Renal cortical epithelial cell (primary cell): ENCODE measurements at regions not wholly inside any gene's neighbourhood (a gene's known extent, or its start where the extent isn't known, plus 50 kb on each side); places are given as distances from the start of the nearest gene placed in this dataset.
A peak's percentile ranks its signal among the peaks of the same experiment; 100 is the strongest.

Experiments used
- DNase-seq: peaks from one replicate; pipeline ENCODE4 v3.0.0-alpha.2; 2011; ENCODE audit warnings: low read depth

GRCh38 chr1:81158592-81158991 is 642.1 kb upstream of the ADGRL2 start:
- DNase-seq: peak; percentile 78

- DNase-seq: no peak
Measured at GRCh38 chr1:81157686-81158085, 643.0 kb upstream of the ADGRL2 start.

GRCh38 chr1:81156887-81157286 is 643.8 kb upstream of the ADGRL2 start:
- no peak for DNase-seq

GRCh38 chr1:81155131-81155530 is 645.6 kb upstream of the ADGRL2 start:
- DNase-seq: peak; percentile 78

- no peak for DNase-seq
Measured at GRCh38 chr1:81151206-81151605, 649.5 kb upstream of the ADGRL2 start.

- peak; percentile 40 for DNase-seq
Measured at GRCh38 chr1:81149649-81150325, 650.9 kb upstream of the ADGRL2 start.

- DNase-seq: no peak
Measured at GRCh38 chr1:81144240-81144825, 656.4 kb upstream of the ADGRL2 start.

GRCh38 chr1:81142099-81142826 is 658.5 kb upstream of the ADGRL2 start:
- peak; percentile 90 for DNase-seq

GRCh38 chr1:81135524-81135923 is 665.2 kb upstream of the ADGRL2 start:
- DNase-seq: no peak

- no peak for DNase-seq
Measured at GRCh38 chr1:81129776-81130175, 671.0 kb upstream of the ADGRL2 start.

GRCh38 chr1:81129366-81129765 is 671.4 kb upstream of the ADGRL2 start:
- DNase-seq: no peak

GRCh38 chr1:81128079-81128478 is 672.7 kb upstream of the ADGRL2 start:
- no peak for DNase-seq

- peak; percentile 33 for DNase-seq
Measured at GRCh38 chr1:81126989-81127581, 673.6 kb upstream of the ADGRL2 start.

- no peak for DNase-seq
Measured at GRCh38 chr1:81125672-81126071, 675.1 kb upstream of the ADGRL2 start.

GRCh38 chr1:81121306-81121705 is 679.4 kb upstream of the ADGRL2 start:
- no peak for DNase-seq

- DNase-seq: no peak
Measured at GRCh38 chr1:81119319-81119718, 681.4 kb upstream of the ADGRL2 start.

- no peak for DNase-seq
Measured at GRCh38 chr1:81118550-81118949, 682.2 kb upstream of the ADGRL2 start.

- no peak for DNase-seq
Measured at GRCh38 chr1:81115422-81115821, 685.3 kb upstream of the ADGRL2 start.

- no peak for DNase-seq
Measured at GRCh38 chr1:81114191-81114590, 686.5 kb upstream of the ADGRL2 start.

- DNase-seq: peak; percentile 66
Measured at GRCh38 chr1:81113688-81114087, 687.0 kb upstream of the ADGRL2 start.

GRCh38 chr1:81111818-81112217 is 688.9 kb upstream of the ADGRL2 start:
- DNase-seq: peak; percentile 53

- no peak for DNase-seq
Measured at GRCh38 chr1:81109038-81109437, 691.7 kb upstream of the ADGRL2 start.

GRCh38 chr1:81097860-81098259 is 702.9 kb upstream of the ADGRL2 start:
- no peak for DNase-seq
